K562 (cell line): ENCODE measurements at regions not wholly inside any gene's neighbourhood (a gene's known extent, or its start where the extent isn't known, plus 50 kb on each side); places are given as distances from the start of the nearest gene placed in this dataset.

Experiments used
- CBFA2T3 ChIP-seq: fragments of 450-650 bp; IDR thresholded peaks from 2 replicates; pipeline ENCODE4 v1.6.1; 2017
- CBX3 ChIP-seq, 2 experiments: IDR thresholded peaks; 1 replicate in 1 of 2; 2 replicates in 1 of 2; pipeline ENCODE4 v1.6.1; 2012; ENCODE audit warnings: inconsistent platforms in 2 of 2, low read length in 2 of 2, borderline replicate concordance in 1 of 2, control low read depth in 1 of 2
- HMBOX1 ChIP-seq: sonication (generic); IDR thresholded peaks from 2 replicates; pipeline ENCODE4 v1.6.1; 2016
- JUN ChIP-seq, 2 experiments: sonication (generic) in 1 of 2; formaldehyde crosslinking in 1 of 2; IDR thresholded peaks; 2 replicates each; pipeline versions ENCODE4 v1.6.1 to v1.8.0; 2012 to 2022; ENCODE audit warnings: borderline replicate concordance in 2 of 2, mild to moderate bottlenecking in 2 of 2, improper control_type of control experiment in 1 of 2, low read depth in 1 of 2, low read length in 1 of 2, missing genetic modification reagents in 1 of 2
- MCM3 ChIP-seq: fragments of 450-650 bp; IDR thresholded peaks from 2 replicates; pipeline ENCODE4 v1.6.1; 2016
- MTA2 ChIP-seq: fragments of 450-650 bp; IDR thresholded peaks from 2 replicates; pipeline ENCODE4 v1.6.1; 2016; ENCODE audit warnings: low read depth
- ZFP1 ChIP-seq: fragments of 450-650 bp; formaldehyde crosslinking; IDR thresholded peaks from 2 replicates; pipeline ENCODE4 v1.4.0; 2020; ENCODE audit warnings: mild to moderate bottlenecking, mixed read lengths
- TF ChIP-seq, protein P1 (sequence below): fragments of 450-650 bp; IDR thresholded peaks from 2 replicates; pipeline ENCODE4 v1.6.1; 2016; ENCODE audit warnings: mild to moderate bottlenecking, moderate library complexity
- TF ChIP-seq, protein P2 (sequence below): fragments of 450-650 bp; formaldehyde crosslinking; IDR thresholded peaks from 2 replicates; pipeline ENCODE4 v1.4.0; 2022; ENCODE audit warnings: mild to moderate bottlenecking, moderate library complexity
- TF ChIP-seq, protein P3 (sequence below): sonication (generic); formaldehyde crosslinking; IDR thresholded peaks from 2 replicates; pipeline ENCODE4 v1.8.1; 2023; ENCODE audit warnings: mild to moderate bottlenecking, missing genetic modification reagents

DNA sequence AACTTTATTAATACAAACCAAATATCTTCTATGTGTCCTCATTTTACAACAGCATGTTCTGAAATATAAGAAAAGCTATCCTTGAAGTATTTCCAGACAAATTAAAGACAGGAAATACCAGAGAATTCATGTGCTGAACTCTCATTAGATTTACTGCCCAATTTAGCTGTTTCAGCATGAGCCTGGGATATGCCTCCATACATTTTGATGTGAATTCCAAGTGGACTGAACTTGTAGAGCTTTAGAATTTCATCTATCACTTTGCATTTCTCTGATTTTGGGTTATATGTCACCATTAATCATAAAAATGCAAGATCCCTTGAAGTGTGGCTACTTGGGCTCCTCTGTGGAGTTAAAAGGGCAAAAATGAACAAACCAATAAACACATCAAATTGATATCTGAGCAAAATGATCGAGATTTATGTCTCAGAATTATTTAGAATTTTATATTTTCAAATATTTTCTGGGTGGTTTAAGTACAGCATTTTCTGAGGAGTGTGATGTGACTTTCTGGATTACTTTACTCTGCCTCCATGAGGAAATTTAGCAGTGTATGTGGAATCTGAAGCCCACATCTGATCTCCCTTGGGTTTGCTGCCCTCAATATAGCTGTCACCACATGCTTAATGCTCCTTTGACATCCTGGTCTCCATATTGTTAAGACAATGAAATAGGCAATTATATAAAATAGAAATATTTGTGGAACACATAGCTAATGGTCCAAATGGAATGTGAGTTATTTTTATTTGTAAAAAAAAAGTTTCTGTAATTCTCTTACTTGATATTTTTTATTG, 206.6 kb upstream of the RBMS1 start (continued):
- TF ChIP-seq, protein P1, sequence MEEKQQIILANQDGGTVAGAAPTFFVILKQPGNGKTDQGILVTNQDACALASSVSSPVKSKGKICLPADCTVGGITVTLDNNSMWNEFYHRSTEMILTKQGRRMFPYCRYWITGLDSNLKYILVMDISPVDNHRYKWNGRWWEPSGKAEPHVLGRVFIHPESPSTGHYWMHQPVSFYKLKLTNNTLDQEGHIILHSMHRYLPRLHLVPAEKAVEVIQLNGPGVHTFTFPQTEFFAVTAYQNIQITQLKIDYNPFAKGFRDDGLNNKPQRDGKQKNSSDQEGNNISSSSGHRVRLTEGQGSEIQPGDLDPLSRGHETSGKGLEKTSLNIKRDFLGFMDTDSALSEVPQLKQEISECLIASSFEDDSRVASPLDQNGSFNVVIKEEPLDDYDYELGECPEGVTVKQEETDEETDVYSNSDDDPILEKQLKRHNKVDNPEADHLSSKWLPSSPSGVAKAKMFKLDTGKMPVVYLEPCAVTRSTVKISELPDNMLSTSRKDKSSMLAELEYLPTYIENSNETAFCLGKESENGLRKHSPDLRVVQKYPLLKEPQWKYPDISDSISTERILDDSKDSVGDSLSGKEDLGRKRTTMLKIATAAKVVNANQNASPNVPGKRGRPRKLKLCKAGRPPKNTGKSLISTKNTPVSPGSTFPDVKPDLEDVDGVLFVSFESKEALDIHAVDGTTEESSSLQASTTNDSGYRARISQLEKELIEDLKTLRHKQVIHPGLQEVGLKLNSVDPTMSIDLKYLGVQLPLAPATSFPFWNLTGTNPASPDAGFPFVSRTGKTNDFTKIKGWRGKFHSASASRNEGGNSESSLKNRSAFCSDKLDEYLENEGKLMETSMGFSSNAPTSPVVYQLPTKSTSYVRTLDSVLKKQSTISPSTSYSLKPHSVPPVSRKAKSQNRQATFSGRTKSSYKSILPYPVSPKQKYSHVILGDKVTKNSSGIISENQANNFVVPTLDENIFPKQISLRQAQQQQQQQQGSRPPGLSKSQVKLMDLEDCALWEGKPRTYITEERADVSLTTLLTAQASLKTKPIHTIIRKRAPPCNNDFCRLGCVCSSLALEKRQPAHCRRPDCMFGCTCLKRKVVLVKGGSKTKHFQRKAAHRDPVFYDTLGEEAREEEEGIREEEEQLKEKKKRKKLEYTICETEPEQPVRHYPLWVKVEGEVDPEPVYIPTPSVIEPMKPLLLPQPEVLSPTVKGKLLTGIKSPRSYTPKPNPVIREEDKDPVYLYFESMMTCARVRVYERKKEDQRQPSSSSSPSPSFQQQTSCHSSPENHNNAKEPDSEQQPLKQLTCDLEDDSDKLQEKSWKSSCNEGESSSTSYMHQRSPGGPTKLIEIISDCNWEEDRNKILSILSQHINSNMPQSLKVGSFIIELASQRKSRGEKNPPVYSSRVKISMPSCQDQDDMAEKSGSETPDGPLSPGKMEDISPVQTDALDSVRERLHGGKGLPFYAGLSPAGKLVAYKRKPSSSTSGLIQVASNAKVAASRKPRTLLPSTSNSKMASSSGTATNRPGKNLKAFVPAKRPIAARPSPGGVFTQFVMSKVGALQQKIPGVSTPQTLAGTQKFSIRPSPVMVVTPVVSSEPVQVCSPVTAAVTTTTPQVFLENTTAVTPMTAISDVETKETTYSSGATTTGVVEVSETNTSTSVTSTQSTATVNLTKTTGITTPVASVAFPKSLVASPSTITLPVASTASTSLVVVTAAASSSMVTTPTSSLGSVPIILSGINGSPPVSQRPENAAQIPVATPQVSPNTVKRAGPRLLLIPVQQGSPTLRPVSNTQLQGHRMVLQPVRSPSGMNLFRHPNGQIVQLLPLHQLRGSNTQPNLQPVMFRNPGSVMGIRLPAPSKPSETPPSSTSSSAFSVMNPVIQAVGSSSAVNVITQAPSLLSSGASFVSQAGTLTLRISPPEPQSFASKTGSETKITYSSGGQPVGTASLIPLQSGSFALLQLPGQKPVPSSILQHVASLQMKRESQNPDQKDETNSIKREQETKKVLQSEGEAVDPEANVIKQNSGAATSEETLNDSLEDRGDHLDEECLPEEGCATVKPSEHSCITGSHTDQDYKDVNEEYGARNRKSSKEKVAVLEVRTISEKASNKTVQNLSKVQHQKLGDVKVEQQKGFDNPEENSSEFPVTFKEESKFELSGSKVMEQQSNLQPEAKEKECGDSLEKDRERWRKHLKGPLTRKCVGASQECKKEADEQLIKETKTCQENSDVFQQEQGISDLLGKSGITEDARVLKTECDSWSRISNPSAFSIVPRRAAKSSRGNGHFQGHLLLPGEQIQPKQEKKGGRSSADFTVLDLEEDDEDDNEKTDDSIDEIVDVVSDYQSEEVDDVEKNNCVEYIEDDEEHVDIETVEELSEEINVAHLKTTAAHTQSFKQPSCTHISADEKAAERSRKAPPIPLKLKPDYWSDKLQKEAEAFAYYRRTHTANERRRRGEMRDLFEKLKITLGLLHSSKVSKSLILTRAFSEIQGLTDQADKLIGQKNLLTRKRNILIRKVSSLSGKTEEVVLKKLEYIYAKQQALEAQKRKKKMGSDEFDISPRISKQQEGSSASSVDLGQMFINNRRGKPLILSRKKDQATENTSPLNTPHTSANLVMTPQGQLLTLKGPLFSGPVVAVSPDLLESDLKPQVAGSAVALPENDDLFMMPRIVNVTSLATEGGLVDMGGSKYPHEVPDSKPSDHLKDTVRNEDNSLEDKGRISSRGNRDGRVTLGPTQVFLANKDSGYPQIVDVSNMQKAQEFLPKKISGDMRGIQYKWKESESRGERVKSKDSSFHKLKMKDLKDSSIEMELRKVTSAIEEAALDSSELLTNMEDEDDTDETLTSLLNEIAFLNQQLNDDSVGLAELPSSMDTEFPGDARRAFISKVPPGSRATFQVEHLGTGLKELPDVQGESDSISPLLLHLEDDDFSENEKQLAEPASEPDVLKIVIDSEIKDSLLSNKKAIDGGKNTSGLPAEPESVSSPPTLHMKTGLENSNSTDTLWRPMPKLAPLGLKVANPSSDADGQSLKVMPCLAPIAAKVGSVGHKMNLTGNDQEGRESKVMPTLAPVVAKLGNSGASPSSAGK, result no peak
- no peak for TF ChIP-seq JUN (IDR thresholded peaks at IDR 0.05; ENCODE audit: borderline replicate concordance, low read depth, low read length)
- TF ChIP-seq JUN (CRISPR knock-in tag; IDR thresholded peaks at IDR 0.05; ENCODE audit: borderline replicate concordance), result no peak
- TF ChIP-seq MCM3, result no peak
- TF ChIP-seq CBFA2T3, result no peak
- no peak for TF ChIP-seq ZFP1 (CRISPR knock-in tag)
- TF ChIP-seq MTA2, result no peak
- TF ChIP-seq, protein P2, sequence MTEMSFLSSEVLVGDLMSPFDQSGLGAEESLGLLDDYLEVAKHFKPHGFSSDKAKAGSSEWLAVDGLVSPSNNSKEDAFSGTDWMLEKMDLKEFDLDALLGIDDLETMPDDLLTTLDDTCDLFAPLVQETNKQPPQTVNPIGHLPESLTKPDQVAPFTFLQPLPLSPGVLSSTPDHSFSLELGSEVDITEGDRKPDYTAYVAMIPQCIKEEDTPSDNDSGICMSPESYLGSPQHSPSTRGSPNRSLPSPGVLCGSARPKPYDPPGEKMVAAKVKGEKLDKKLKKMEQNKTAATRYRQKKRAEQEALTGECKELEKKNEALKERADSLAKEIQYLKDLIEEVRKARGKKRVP (CRISPR knock-in tag), result no peak
- no peak for TF ChIP-seq CBX3 (IDR thresholded peaks at IDR 0.05; ENCODE audit: borderline replicate concordance in 1 of 2, low read length in 2 of 2)
- no peak for TF ChIP-seq HMBOX1
- TF ChIP-seq, protein P3, sequence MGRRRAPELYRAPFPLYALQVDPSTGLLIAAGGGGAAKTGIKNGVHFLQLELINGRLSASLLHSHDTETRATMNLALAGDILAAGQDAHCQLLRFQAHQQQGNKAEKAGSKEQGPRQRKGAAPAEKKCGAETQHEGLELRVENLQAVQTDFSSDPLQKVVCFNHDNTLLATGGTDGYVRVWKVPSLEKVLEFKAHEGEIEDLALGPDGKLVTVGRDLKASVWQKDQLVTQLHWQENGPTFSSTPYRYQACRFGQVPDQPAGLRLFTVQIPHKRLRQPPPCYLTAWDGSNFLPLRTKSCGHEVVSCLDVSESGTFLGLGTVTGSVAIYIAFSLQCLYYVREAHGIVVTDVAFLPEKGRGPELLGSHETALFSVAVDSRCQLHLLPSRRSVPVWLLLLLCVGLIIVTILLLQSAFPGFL (CRISPR knock-in tag), result no peak
